Neuronal stem cell (in vitro differentiated cells): ENCODE measurements at regions not wholly inside any gene's neighbourhood (a gene's known extent, or its start where the extent isn't known, plus 50 kb on each side); places are given as distances from the start of the nearest gene placed in this dataset.

Experiments
- DNase-seq: peaks from one replicate; pipeline ENCODE4 v3.0.0-alpha.2; 2013; ENCODE audit warnings: low spot score
- H2AFZ ChIP-seq: one replicate; pipeline ENCODE4 v1.6.1; 2013; ENCODE audit warnings: mild to moderate bottlenecking, low read length, inconsistent platforms
- H2AK5ac ChIP-seq: 2 replicates; pipeline ENCODE4 v1.6.1; 2013; ENCODE audit warnings: low read depth, mild to moderate bottlenecking, inconsistent platforms, low read length, moderate library complexity, mixed read lengths
- H2BK120ac ChIP-seq: 2 replicates; pipeline ENCODE4 v1.6.1; 2013; ENCODE audit warnings: low read depth, mild to moderate bottlenecking, inconsistent platforms, low read length, moderate library complexity, mixed read lengths
- H2BK12ac ChIP-seq: one replicate; pipeline ENCODE4 v1.6.1; 2013; ENCODE audit warnings: low read length, inconsistent platforms
- H2BK15ac ChIP-seq: 2 replicates; pipeline ENCODE4 v1.6.1; 2013; ENCODE audit warnings: mild to moderate bottlenecking, low read length, inconsistent platforms, mixed read lengths
- H2BK5ac ChIP-seq: one replicate; pipeline ENCODE4 v1.6.1; 2013; ENCODE audit warnings: inconsistent platforms, mild to moderate bottlenecking, low read length, moderate library complexity
- H3K14ac ChIP-seq: one replicate; pipeline ENCODE4 v1.6.1; 2013; ENCODE audit warnings: low read length, inconsistent platforms
- H3K18ac ChIP-seq: 2 replicates; pipeline ENCODE4 v1.6.1; 2013; ENCODE audit warnings: low read length, inconsistent platforms
- H3K23ac ChIP-seq: 2 replicates; pipeline ENCODE4 v1.6.1; 2013; ENCODE audit warnings: low read depth, mild to moderate bottlenecking, mixed read lengths, low read length, inconsistent platforms; ENCODE audit not compliant: poor library complexity
- H3K27ac ChIP-seq: replicated peaks from 3 replicates; pipeline ENCODE4 v1.5.1; 2013; ENCODE audit warnings: low read length, inconsistent platforms
- H3K27me3 ChIP-seq, 3 experiments: 2 replicates each; pipeline ENCODE4 v1.6.1; 2013; ENCODE audit warnings: low read length in 3 of 3, mild to moderate bottlenecking in 2 of 3, inconsistent platforms in 1 of 3, low read depth in 1 of 3, mixed read lengths in 1 of 3, moderate library complexity in 1 of 3; ENCODE audit not compliant: control insufficient read depth in 3 of 3, insufficient read depth in 3 of 3
- H3K36me3 ChIP-seq, 2 donors: replicated peaks in 1 of 2; 2 replicates each; pipeline ENCODE4 v1.6.1; 2013; ENCODE audit warnings: low read length in 2 of 2; ENCODE audit not compliant: control insufficient read depth in 2 of 2, insufficient read depth in 2 of 2
- H3K4ac ChIP-seq: 2 replicates; pipeline ENCODE4 v1.6.1; 2013; ENCODE audit warnings: inconsistent platforms, mild to moderate bottlenecking, low read length, moderate library complexity
- H3K4me1 ChIP-seq, 2 donors: 1 replicate in 1 of 2; 2 replicates in 1 of 2; pipeline ENCODE4 v1.6.1; 2013; ENCODE audit warnings: low read length in 2 of 2, low read depth in 1 of 2; ENCODE audit not compliant: control insufficient read depth in 2 of 2, insufficient read depth in 1 of 2
- H3K4me2 ChIP-seq: one replicate; pipeline ENCODE4 v1.6.1; 2013; ENCODE audit warnings: mild to moderate bottlenecking, low read length, inconsistent platforms; ENCODE audit not compliant: insufficient read depth, poor library complexity, severe bottlenecking
- H3K4me3 ChIP-seq, 2 donors: 2 replicates each; pipeline ENCODE4 v1.5.1; 2013; ENCODE audit warnings: low read length in 2 of 2, mild to moderate bottlenecking in 2 of 2, inconsistent platforms in 1 of 2, moderate library complexity in 1 of 2
- H3K79me1 ChIP-seq: one replicate; pipeline ENCODE4 v1.6.1; 2013; ENCODE audit warnings: low read depth, mild to moderate bottlenecking, inconsistent platforms, low read length, moderate library complexity
- H3K9ac ChIP-seq: one replicate; pipeline ENCODE4 v1.6.1; 2013; ENCODE audit warnings: mild to moderate bottlenecking, low read depth, low read length, inconsistent platforms; ENCODE audit not compliant: poor library complexity
- H3K9me3 ChIP-seq, 2 donors: replicated peaks in 1 of 2; 2 replicates each; pipeline versions ENCODE3 to v1.6.1; 2013; ENCODE audit warnings: low read length in 2 of 2, mild to moderate bottlenecking in 2 of 2, inconsistent platforms in 1 of 2, low read depth in 1 of 2, mixed read lengths in 1 of 2, moderate library complexity in 1 of 2; ENCODE audit not compliant: control insufficient read depth in 2 of 2, insufficient read depth in 1 of 2
- H4K8ac ChIP-seq: one replicate; pipeline ENCODE4 v1.6.1; 2013; ENCODE audit warnings: low read depth, mild to moderate bottlenecking, inconsistent platforms, low read length, moderate library complexity
- H4K91ac ChIP-seq: one replicate; pipeline ENCODE4 v1.6.1; 2013; ENCODE audit warnings: low read length, low read depth, mild to moderate bottlenecking, inconsistent platforms; ENCODE audit not compliant: poor library complexity
- WGBS, 2 donors: extraction: QIAGEN DNeasy Blood & Tissue Kit; methylation state at CpG; one replicate each; pipeline ENCODE4 v1.1.7; 2013; ENCODE audit warnings: missing lambda C conversion rate in 2 of 2, mixed read lengths in 1 of 2; ENCODE audit not compliant: insufficient read length in 2 of 2, insufficient replicate concordance in 1 of 2; ENCODE audit errors: extremely low coverage in 2 of 2; 5-methylcytosine and 5-hydroxymethylcytosine counted together

- no peak overlapping the region for H2AFZ ChIP-seq
- no peaks in the 10 kb centered on the region for H3K4me1 ChIP-seq
- no peak overlapping the region for H3K9ac ChIP-seq
- H3K27ac ChIP-seq: no peak overlapping the region
- no peak overlapping the region for H2BK120ac ChIP-seq
- H3K4me2 ChIP-seq: no peak overlapping the region
- H4K8ac ChIP-seq: no peak overlapping the region
- DNase-seq: no peak
- no peak overlapping the region for H3K18ac ChIP-seq
- H3K4ac ChIP-seq: no peak overlapping the region
- H3K4me3 ChIP-seq: no peak overlapping the region
- H3K27me3 ChIP-seq: no peaks in the 10 kb centered on the region
- H3K79me1 ChIP-seq: no peaks in the 10 kb centered on the region
- H3K23ac ChIP-seq: no peak overlapping the region
- no peak overlapping the region for H2BK5ac ChIP-seq
- H2BK12ac ChIP-seq: no peak overlapping the region
- no CpG with 5 or more reads among the region's 1 CpG for WGBS, 2 donors
- no peak overlapping the region for H4K91ac ChIP-seq
- peaks cover 0 to 1% of the 10 kb centered on the region in 2 donors for H3K9me3 ChIP-seq
- H2BK15ac ChIP-seq: no peak overlapping the region
- no peak overlapping the region for H3K14ac ChIP-seq
- H2AK5ac ChIP-seq: no peak overlapping the region
- no peaks in the 10 kb centered on the region for H3K36me3 ChIP-seq
These were observed 445.1 kb downstream of the TMA16 start for GRCh38 chr4:163939597-163939996.

GRCh38 chr4:163941221-163941905, 446.9 kb downstream of the TMA16 start:
- no peak overlapping the region for H3K4me2 ChIP-seq
- no peak overlapping the region for H2BK15ac ChIP-seq
- no peak overlapping the region for H2AK5ac ChIP-seq
- H2BK120ac ChIP-seq: no peak overlapping the region
- peaks cover 0 to 1% of the 10 kb centered on the region in 2 donors for H3K9me3 ChIP-seq
- no peaks in the 10 kb centered on the region for H3K27me3 ChIP-seq
- no peaks in the 10 kb centered on the region for H3K79me1 ChIP-seq
- no peak for DNase-seq
- no peak overlapping the region for H4K8ac ChIP-seq
- no peak overlapping the region for H3K27ac ChIP-seq
- H2BK5ac ChIP-seq: no peak overlapping the region
- H3K4me3 ChIP-seq: no peak overlapping the region
- no peak overlapping the region for H3K14ac ChIP-seq
- no peaks in the 10 kb centered on the region for H3K4me1 ChIP-seq
- no peak overlapping the region for H3K18ac ChIP-seq
- H3K36me3 ChIP-seq: no peaks in the 10 kb centered on the region
- no peak overlapping the region for H2AFZ ChIP-seq
- H2BK12ac ChIP-seq: no peak overlapping the region
- no CpG with 5 or more reads among the region's 7 CpGs for WGBS, 2 donors
- no peak overlapping the region for H3K23ac ChIP-seq
- no peak overlapping the region for H4K91ac ChIP-seq
- H3K9ac ChIP-seq: no peak overlapping the region
- H3K4ac ChIP-seq: no peak overlapping the region

GRCh38 chr4:163948920-163949455, 454.5 kb downstream of the TMA16 start:
- H3K4me3 ChIP-seq: peak overlapping the region in 1 of 2 donors; percentile 66
- no peak overlapping the region for H3K4ac ChIP-seq
- no peak overlapping the region for H2AK5ac ChIP-seq
- H3K4me2 ChIP-seq: no peak overlapping the region
- H3K27me3 ChIP-seq: no peaks in the 10 kb centered on the region
- no peak overlapping the region for H3K27ac ChIP-seq
- H3K14ac ChIP-seq: peak overlapping the region; percentile 47
- H2BK120ac ChIP-seq: no peak overlapping the region
- no peak overlapping the region for H2BK15ac ChIP-seq
- H3K18ac ChIP-seq: peak overlapping the region; percentile 35
- no peak overlapping the region for H2AFZ ChIP-seq
- no peaks in the 10 kb centered on the region for H3K36me3 ChIP-seq
- no peaks in the 10 kb centered on the region for H3K79me1 ChIP-seq
- peaks cover 0 to 1% of the 10 kb centered on the region in 2 donors for H3K9me3 ChIP-seq
- no peak overlapping the region for H3K9ac ChIP-seq
- no peak overlapping the region for H3K23ac ChIP-seq
- H2BK12ac ChIP-seq: no peak overlapping the region
- H4K91ac ChIP-seq: no peak overlapping the region
- no CpG with 5 or more reads among the region's 9 CpGs for WGBS, 2 donors
- H2BK5ac ChIP-seq: no peak overlapping the region
- no peaks in the 10 kb centered on the region for H3K4me1 ChIP-seq
- DNase-seq: no peak
- H4K8ac ChIP-seq: no peak overlapping the region

- H3K14ac ChIP-seq: peak overlapping the region; percentile 31
- no CpG with 5 or more reads among the region's 11 CpGs for WGBS, 2 donors
- H2BK5ac ChIP-seq: no peak overlapping the region
- no peaks in the 10 kb centered on the region for H3K79me1 ChIP-seq
- no peak overlapping the region for H3K4ac ChIP-seq
- no peak overlapping the region for H3K4me2 ChIP-seq
- no peaks in the 10 kb centered on the region for H3K36me3 ChIP-seq
- no peak overlapping the region for H2AFZ ChIP-seq
- H3K9me3 ChIP-seq: no peaks in the 10 kb centered on the region
- no peak overlapping the region for H3K4me3 ChIP-seq
- H2BK15ac ChIP-seq: no peak overlapping the region
- DNase-seq: no peak
- H3K23ac ChIP-seq: peak overlapping the region; percentile 75
- no peak overlapping the region for H4K91ac ChIP-seq
- no peaks in the 10 kb centered on the region for H3K4me1 ChIP-seq
- no peak overlapping the region for H4K8ac ChIP-seq
- no peak overlapping the region for H2AK5ac ChIP-seq
- no peak overlapping the region for H2BK12ac ChIP-seq
- no peak overlapping the region for H2BK120ac ChIP-seq
- H3K9ac ChIP-seq: no peak overlapping the region
- H3K18ac ChIP-seq: no peak overlapping the region
- H3K27ac ChIP-seq: no peak overlapping the region
- H3K27me3 ChIP-seq: no peaks in the 10 kb centered on the region
These were observed 455.6 kb downstream of the TMA16 start for GRCh38 chr4:163949976-163950601.
